Fibroblast of the aortic adventitia (primary cell): ENCODE measurements at regions not wholly inside any gene's neighbourhood (a gene's known extent, or its start where the extent isn't known, plus 50 kb on each side); places are given as distances from the start of the nearest gene placed in this dataset.

Experiments
- DNase-seq: peaks from one replicate; pipeline ENCODE4 v3.0.0-alpha.2; 2010; ENCODE audit warnings: low read depth
- H3K4me3 ChIP-seq: 2 replicates; pipeline ENCODE4 v1.5.1; 2011; ENCODE audit warnings: low read depth, mild to moderate bottlenecking, control low read depth, low read length, moderate library complexity
- CTCF ChIP-seq: IDR thresholded peaks from 2 replicates; pipeline ENCODE4 v1.5.1; 2011; ENCODE audit warnings: mild to moderate bottlenecking, low read length, control low read depth, inconsistent platforms; ENCODE audit not compliant: insufficient read depth

GRCh38 chr13:109883181-109884180, 97.1 kb upstream of the IRS2 start:
- no peak for TF ChIP-seq CTCF
- no peak for DNase-seq
- no peak overlapping the region for H3K4me3 ChIP-seq

- no peak for TF ChIP-seq CTCF
- DNase-seq = no peak
- no peak overlapping the region for H3K4me3 ChIP-seq
These were observed 95.7 kb upstream of the IRS2 start for GRCh38 chr13:109881961-109882558.

GRCh38 chr13:109881347-109881725, 95.0 kb upstream of the IRS2 start:
- no peak overlapping the region for H3K4me3 ChIP-seq
- DNase-seq = no peak
- no peak for TF ChIP-seq CTCF

GRCh38 chr13:109880371-109881346, 94.3 kb upstream of the IRS2 start:
- no peak overlapping the region for H3K4me3 ChIP-seq
- no peak for TF ChIP-seq CTCF
- no peak for DNase-seq

GRCh38 chr13:109879338-109879737, 93.0 kb upstream of the IRS2 start:
- TF ChIP-seq CTCF = no peak
- no peak for DNase-seq
- no peak overlapping the region for H3K4me3 ChIP-seq

GRCh38 chr13:109877809-109878208, 91.4 kb upstream of the IRS2 start:
- TF ChIP-seq CTCF = no peak
- no peak for DNase-seq
- H3K4me3 ChIP-seq = no peak overlapping the region
